Head of caudate nucleus (tissue), 42 donors: ENCODE measurements at regions not wholly inside any gene's neighbourhood (a gene's known extent, or its start where the extent isn't known, plus 50 kb on each side); places are given as distances from the start of the nearest gene placed in this dataset.

Experiments used
- DNase-seq, 42 donors: peaks; one replicate each; pipeline versions ENCODE4 v3.0.0 to v3.0.0-alpha.2; 2020 to 2021; ENCODE audit warnings: mixed read lengths in 7 of 42
- intact Hi-C: fragments of 100-400 bp; cut with DNase I; formaldehyde crosslinking; loops from one replicate; pipeline ENCODE4 v1.15.0; 2022

DNA sequence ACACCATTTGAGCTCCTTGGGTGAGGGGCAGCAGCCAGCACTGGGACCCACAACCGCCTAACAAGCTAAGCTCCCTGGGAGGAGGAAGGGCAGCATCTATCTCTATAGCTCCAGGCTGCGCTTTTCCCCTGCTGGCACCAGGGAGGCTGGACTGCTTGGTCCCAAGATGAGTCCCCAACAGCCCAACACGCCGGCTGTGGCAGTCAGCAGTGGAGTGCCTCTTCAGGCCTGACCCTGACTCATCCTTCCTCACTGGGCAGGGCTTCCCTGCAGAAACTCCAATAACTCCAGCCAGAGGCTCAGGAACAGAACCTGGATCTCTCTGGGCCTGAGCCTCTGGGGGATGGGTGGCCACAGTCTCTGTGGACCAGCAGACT, 113.7 kb upstream of the ADAMTS16 start:
- intact Hi-C loops: no loop called here

DNA sequence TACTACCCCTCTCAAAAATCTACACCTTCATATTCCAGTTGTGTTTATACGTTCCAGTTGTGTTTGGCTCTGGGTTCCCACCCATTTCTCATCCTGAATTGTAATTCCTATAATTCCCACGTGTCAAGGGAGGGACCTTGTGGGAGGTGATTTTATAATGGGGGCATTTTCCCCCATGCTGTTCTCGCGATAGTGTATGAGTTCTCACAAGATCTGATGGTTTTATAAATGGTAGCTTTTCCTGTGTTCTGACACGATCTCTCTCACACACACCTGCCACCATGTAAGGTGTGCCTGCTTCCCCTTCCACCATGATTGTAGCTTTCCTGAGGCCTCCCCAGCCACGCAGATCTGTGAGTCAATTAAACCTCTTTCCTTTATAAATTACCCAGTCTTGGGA, 108.5 kb upstream of the ADAMTS16 start:
- intact Hi-C loops: no loop called here
- DNase-seq: no peak

More for the DNA sequence above, 113.7 kb upstream of the ADAMTS16 start:
- DNase-seq: no peak

DNA sequence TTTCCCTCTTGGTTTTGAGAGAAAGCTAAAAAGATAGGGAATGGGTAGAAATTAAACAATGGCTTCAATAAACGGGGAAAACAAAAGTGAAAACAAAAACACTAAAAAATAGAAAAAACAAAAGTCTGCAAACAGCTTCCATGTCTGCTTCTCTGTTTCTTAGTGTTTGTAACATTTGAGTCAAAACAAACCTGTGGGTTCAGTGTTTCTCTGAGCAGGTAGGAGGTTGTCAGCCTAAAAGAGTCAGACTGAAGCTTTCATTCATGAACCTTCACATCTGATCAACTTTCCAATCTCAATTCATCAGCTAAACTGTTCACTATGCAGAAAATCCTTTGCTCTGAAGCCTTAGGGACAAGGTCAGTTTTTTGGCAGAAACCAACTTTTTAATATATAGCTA, 102.5 kb upstream of the ADAMTS16 start:
- intact Hi-C loops: no loop called here
- DNase-seq: no peak

DNA sequence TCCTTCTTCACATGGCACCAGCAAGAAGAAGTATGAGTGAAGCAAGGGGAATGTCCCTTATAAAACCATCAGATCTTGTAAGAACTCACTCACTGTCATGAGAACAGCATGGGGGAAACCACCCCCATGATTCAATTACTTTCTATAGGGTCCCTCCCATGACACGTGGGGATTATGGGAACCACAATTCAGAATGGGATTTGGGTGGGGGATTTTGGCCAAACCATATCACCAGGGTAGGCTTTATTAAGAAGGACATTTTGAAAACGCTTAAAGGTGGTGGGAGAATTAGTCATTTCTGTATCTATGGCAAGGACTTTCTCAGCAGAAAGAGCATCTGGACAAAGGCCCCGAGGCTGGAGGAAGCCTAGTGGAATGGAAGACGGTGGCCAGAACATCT, 100.2 kb upstream of the ADAMTS16 start:
- DNase-seq: no peak
- intact Hi-C loops: no loop called here

DNA sequence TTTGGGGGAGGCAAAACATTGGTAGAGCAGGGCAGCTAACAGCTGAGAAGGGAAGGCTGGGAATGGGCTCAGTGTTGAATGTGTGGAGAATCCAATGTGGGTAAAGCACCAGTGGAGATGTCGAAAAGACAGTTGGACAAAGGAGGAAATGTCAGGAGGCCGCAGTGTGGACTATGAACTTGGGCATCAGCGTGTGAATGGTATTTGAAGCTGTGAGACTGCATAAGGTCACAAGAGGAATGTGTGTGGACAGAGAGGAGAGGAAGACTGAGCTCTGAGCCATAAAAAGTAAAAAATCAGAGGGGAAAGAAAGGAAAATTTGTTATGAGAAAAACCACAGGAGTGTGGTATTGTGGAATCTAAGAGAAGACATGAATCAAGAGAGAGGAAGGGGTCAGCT, 99.4 kb upstream of the ADAMTS16 start:
- intact Hi-C loops: no loop called here
- no peak for DNase-seq

DNA sequence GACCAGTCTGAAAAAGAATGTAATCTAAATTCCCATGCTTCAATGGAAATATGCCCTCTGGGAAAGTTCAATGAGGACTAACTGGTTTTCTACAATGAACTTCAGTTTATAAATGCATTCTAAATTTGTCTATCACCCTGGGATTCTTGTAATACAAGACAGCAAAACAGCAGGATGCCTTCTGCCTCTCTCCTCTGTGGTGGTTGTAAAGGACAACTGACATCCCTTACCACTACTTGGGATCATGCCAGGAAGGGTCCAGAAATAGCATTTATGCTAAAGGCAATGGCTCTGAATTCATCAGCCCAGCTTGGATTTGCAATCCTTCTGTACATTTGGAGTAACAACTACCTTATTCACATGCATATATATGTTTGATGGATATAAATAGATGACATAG, 97.3 kb upstream of the ADAMTS16 start:
- no peak for DNase-seq
- intact Hi-C loops: no loop called here

DNA sequence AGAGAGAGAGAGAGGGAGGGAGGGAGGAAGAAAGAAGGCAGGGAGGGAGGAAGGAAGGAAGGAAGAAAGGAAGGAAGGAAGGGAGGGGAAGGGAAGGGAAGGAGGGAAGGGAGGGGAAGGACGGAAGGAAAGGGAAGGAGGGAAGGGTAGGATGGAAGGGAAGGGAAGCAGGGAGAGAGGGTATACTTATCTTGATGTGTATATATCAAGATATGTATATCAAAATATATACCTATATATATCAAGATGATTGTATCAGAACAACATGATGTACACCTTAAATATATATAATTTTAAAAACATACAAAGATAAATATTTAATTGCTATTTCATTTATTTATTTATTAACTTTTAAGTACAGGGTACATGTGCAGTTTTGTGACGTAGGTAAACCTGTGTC, 96.8 kb upstream of the ADAMTS16 start:
- DNase-seq: no peak
- intact Hi-C loops: no loop called here

DNA sequence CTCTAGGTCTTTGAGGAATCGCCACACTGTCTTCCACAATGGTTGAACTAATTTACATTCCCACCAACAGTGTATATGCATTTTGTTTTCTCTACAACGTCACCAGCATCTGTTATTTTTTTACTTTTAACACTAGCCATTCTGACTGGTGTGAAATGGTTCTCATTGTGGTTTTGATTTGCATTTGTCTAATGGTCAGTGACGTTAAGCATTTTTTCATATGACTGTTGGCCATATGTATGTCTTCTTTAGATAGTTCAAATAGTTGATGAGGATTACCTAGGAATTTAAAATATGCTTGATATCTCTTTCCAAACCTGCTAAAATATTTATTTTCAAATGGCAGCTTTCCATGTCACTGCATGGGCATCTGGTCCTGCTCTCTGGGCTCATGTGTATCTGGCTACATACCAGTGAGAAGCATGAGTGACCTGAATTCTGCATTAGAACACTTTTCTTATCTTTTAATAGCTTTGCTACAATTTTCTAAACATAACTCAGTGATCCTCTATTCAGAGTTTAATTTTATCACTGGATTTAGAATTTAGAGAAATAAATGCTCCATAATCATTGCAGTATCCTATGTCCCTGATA, 95.8 kb upstream of the ADAMTS16 start:
- intact Hi-C loops: no loop called here
- DNase-seq: no peak

DNA sequence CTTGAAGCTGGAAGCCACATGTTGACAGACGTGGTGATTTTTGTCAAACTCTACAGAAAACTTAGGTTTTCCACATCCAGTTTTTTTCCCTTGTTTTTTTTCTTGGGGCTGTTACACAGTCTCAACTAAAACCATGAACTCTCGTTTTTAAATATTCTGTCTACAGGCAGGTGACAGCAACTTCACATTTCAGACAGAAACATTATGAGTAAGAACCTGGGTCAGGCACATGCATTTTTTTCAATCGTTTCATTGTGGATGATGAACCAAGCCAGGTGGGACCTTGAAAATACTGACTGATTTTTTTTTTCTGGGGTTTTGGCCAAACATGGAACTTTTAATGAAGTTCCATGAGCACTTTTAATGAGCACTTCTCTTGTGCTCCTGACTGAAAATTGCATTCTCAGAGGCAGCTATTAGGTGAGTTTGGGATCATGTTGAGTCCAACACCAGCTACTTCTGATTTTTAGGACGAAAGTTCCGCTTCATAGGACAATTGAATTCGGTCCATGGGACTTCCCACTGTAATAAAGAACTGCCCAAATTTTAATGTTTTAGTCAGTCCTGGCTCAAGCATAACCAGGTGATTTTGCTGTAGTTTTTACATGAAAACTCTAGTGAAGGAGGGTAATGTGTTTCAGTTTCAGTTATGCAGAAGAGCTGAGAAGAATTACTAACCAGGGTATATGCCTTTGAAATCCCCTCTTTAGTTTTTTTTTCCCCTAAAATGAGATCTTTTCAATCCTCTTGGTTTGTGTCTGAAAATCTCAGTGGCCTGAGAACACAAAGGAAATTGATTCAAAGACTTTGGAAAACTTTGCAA, 93.2 kb upstream of the ADAMTS16 start:
- intact Hi-C loops: no loop called here
- no peak for DNase-seq

DNA sequence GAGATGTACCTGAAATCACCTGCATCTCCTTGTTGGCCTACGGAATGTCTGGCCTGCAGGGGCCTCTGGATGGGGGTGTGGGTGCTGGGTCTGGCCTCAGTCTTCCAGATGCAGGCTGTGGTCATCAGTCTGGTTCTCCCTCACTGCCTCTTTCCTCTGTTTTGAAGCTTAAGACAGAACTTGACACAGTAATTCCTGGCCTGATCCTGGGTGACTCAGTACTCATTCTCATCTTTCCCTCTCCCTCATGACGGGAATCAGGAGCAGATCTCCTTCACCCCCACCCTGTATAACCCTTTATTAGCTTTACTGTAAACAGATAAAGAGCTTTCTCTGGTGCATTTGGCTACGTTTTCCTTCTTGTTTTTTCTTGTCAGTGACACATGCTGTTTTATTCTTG, 89.3 kb upstream of the ADAMTS16 start:
- DNase-seq: no peak
- intact Hi-C loops: no loop called here

DNA sequence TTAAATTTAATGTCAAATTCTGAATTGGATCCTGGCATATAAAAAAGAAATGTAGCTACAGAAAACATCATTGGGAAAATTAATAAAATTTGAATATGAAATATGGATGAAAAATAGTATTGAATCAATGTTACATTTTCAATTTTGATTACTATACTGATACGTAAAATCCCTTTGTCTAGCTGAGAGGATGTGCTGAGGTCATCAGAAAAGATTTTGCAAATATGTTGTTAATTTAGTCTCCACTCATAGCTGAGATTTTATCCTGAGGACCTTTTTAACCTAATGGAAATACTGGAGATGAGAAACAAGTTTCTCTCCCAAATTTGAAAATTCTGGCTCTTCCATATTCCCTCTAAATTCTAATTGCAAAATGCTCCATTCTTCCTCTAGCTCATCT, 84.4 kb upstream of the ADAMTS16 start:
- DNase-seq: no peak
- intact Hi-C loops: no loop called here

DNA sequence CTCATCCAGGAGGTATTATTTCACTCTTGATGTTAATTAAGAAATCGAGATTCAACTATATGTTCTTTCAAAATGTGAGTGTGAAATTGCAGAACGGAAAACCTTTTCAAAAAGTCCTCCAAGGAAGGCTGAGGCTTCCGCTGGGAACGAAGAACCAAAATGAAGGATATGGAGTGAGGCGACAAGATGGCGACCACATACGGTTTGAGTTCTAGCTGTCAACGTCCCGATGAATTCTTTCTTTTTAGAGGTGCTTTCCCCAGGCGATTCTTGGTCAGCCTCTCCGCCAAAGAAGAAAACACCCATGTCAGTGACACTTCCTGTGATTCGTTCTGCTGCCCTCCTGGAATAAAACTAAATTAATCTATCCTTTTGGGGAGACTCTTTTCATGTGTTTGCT, 78.3 kb upstream of the ADAMTS16 start:
- intact Hi-C loops: no loop called here
- DNase-seq: no peak

DNA sequence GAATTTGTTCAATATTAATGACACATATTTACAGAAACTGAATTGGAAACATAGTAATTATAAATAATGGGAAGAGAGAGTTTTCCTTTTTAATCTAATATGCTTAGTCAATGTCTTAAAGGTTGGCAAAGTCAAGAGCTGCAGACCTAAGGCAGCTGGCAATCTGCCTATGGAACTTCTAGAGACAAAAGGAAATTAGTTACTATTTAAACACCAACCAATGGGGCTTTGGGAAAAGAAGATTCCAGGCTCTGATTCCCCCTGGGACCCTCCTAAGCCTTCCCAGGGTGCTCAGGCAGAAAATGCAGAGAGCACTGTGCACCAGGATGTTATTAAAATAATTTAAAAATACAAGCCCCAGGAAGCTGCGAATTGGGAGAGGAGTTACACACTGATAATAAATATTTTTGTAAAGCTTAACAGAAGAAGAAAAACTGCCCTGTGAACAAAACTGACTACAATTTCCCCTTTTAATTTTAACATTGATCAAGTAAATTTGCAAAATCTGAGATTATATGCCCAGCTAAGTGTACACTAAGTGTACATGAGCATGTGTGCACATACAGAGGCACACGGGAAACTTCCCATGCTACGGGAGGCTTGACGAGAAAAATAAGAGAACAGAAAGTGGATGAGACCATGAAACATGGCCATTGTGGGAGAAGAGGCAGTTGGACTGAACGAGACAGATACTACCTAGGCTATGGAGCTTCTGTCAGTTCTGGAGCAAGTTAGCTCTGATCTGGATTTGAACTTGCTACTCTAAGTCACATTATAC, 77.4 kb upstream of the ADAMTS16 start:
- DNase-seq: no peak
- intact Hi-C loops: no loop called here

DNA sequence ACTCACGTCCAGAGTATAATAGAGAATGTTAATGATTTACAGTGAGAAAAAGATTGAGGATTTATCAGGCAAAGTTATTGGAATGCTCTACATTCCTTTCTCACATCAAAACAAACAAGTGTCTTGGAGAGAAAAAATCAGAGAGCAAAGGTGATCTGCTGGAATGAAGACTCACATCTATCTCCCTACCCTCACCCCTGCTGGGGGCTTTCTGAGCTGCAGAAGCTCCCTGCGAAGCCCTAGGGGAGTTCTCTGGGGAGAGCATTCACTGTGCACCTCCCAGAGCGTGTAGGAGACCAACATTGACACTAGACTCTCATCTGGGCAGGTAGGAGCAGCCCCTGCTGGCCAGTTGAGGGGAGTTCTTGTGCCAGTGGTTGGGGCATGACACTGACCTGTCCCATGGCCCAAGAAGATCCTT, 76.6 kb upstream of the ADAMTS16 start:
- DNase-seq: no peak
- intact Hi-C loops: no loop called here

DNA sequence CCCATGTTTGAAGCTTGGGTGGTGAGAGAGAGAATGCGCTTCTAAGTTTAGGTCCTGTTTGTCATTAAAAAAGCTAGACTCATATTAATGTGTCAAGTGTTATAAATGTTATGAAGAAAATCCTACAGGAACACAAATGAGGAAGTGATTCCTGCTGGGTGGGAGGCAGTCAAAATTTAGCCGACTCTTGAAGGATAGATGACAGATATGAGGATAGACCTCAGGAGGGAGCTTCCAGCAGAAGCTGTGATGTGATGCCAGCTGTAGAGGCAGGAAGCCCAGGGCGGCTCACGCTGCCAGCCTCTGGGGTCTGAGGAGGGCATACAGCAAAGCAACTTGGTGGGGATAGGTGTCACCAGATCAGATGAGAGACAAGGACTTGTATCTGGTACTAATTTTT, 74.7 kb upstream of the ADAMTS16 start:
- intact Hi-C loops: no loop called here
- no peak for DNase-seq

DNA sequence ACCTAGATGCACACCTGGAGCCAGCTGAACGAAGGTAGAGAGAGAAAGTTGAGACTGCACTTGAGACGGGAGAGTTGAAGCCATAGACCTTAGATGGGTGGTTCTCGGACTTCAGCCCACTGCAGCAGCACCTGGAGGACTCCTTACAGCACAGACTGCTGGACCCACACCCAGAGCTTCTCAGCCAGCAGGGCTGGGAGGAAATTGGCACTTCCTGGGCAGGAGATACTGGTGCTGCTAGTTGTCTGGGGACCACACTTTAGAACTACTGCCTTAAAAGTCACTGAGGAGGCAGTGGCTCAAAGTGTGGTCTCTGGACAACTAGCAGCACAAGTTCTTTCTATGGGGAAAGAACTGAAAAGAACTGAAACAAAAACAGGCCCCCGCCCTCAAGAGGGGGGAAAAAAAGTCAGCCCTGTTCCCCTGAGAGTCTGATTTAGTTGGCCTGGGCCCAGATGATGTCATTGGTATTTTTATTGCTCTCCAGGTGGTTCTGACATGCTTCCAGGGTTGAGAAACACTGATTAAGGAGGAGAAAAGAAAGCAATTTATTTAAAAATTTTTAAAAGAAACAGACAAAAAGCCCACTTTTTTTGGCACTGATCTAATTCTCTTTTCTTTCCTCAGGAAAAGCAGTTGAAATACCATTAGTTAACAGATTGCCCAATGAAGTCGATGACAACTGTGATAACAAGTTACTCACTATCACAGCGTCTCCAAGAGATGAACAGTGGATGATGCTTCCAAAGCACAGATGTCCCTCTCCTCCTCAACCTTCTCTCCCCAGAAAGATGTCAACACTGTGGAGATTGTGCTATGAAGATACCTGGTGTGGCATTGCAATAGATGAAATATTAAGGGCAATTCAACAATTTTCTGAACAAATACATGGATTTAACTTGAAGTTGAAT, 73.6 kb upstream of the ADAMTS16 start:
- no peak for DNase-seq
- intact Hi-C loops: no loop called here

DNA sequence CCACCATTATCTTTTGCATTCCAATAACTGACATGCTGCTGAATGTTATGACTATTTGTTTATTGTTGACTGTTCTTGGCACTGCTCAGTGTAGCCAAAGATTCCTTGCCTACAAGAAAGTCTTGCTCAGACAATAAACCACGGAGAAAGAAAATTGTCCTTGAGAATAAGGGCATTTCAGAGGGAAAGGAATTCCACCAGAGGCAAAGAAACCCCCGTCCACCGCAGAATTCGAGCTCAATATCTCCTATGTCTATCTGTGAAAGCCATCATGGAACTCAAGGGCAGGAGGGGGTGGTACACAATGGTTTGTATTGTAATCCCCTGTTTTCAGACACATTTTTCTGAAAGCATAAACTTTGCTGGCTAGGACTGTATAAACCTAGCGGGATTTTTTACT, 70.3 kb upstream of the ADAMTS16 start:
- no peak for DNase-seq
- intact Hi-C loops: no loop called here

DNA sequence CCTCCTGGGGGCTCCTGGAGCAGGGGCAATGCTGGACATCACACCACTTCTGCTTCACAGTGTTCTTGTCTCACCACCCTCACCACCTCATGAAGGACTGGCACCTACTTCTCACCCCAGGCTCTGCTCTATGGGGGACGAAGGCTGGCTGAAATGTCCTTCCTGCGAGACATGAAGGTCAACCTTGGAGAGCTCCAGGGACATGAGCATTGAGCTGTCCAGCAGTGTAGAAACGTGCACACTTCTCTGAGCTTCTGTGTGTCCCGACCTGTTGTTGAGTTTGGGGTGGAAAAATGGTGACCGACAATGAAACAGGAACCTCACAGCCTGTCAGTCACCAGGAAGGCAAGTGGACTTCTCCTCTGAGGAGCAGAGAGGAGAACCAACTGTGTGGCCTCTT, 68.6 kb upstream of the ADAMTS16 start:
- no peak for DNase-seq
- intact Hi-C loops: no loop called here

DNA sequence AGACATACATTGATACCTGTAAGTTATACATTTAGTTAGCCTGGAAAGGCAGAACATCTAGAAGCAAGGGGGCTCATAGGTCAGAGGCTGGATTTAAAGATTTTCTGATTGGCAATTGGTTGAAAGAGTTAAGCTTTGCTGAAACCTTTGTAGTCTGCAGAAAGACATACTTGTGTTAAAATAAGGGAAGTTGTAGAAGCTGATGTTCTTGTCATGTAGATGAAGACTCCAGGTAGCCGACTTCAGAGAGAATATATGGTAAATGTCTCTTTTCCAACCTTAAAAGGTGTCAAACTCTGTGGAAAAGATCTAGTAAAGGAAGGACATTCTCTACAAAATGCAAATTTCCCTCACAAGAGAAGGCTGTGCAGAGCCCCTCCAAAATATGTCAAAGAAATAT, 62.9 kb upstream of the ADAMTS16 start:
- no peak for DNase-seq
- intact Hi-C loops: no loop called here
